ENCODE measurements at regions not wholly inside any gene's neighbourhood (a gene's known extent, or its start where the extent isn't known, plus 50 kb on each side); places are given as distances from the start of the nearest gene placed in this dataset.

- no peaks in the 10 kb centered on the region for H3K27me3 ChIP-seq (ENCODE audit: control insufficient read depth, insufficient read depth, low read length, poor library complexity, severe bottlenecking)
- Mint-ChIP-seq H3K27ac (no peak overlapping the region), H3K4me1 (peaks cover 5% of the 10 kb centered on the region), H3K27me3 (ENCODE audit: insufficient read depth) (no peaks in the 10 kb centered on the region), H3K9me3 (no peaks in the 10 kb centered on the region), H3K36me3 (ENCODE audit: low read depth) (no peaks in the 10 kb centered on the region), H3K4me3 (no peak overlapping the region)
- no peak overlapping the region for H3K4me3 ChIP-seq (ENCODE audit: low read length)
- no peaks in the 10 kb centered on the region for H3K4me1 ChIP-seq (ENCODE audit: control insufficient read depth, insufficient read depth, low read length)
- H3K9ac ChIP-seq (ENCODE audit: extremely low read depth, low read length, poor library complexity, severe bottlenecking): no peak overlapping the region
- no peak overlapping the region for H3K27ac ChIP-seq (ENCODE audit: low read depth, low read length)
- H3K36me3 ChIP-seq (ENCODE audit: control insufficient read depth, insufficient read depth, low read length): no peaks in the 10 kb centered on the region
- TF ChIP-seq CTCF (conservative IDR thresholded peaks at IDR 0.05): no peak
- no peak for DNase-seq
- 91 to 100% methylated on average over 2 to 3 of the region's 3 CpGs for WGBS, 2 experiments (ENCODE audit: insufficient coverage in 1 of 2, insufficient read length in 1 of 2)
- no peaks in the 10 kb centered on the region for H3K9me3 ChIP-seq (ENCODE audit: control insufficient read depth, low read length)
These were observed 151.8 kb upstream of the TMTC4 start for GRCh38 chr13:100826441-100826840.

DNA sequence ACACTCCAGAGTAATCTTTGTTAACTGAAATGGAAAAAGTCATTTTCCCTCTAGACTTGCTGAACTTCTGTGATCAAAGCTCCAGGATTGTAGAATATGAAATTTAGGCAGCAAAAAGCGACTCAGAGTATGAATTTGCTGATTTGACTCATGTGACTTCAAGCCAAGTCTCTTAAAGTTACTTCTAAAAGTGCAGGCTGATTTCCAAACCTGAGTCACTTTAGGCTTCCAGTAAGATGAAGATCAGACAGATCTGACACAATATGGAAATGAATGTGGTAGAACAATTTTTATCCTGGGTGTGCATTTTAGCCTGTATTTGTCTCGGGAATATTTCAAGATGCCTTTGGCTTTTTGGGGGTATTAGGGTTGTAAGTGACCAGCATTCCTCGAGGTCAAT, 151.0 kb upstream of the TMTC4 start:
- Mint-ChIP-seq H3K27ac (no peak overlapping the region), H3K4me3 (no peak overlapping the region), H3K27me3 (ENCODE audit: insufficient read depth) (no peaks in the 10 kb centered on the region), H3K4me1 (peaks cover 5% of the 10 kb centered on the region), H3K9me3 (no peaks in the 10 kb centered on the region), H3K36me3 (ENCODE audit: low read depth) (no peaks in the 10 kb centered on the region)
- no peak for DNase-seq
- no peaks in the 10 kb centered on the region for H3K4me1 ChIP-seq (ENCODE audit: control insufficient read depth, insufficient read depth, low read length)
- no peak overlapping the region for H3K9ac ChIP-seq (ENCODE audit: extremely low read depth, low read length, poor library complexity, severe bottlenecking)
- no peaks in the 10 kb centered on the region for H3K27me3 ChIP-seq (ENCODE audit: control insufficient read depth, insufficient read depth, low read length, poor library complexity, severe bottlenecking)
- WGBS, 2 experiments (ENCODE audit: insufficient coverage in 1 of 2, insufficient read length in 1 of 2): 91 to 93% methylated on average over 3 of the region's 3 CpGs
- no peak overlapping the region for H3K4me3 ChIP-seq (ENCODE audit: low read length)
- no peak for TF ChIP-seq CTCF (conservative IDR thresholded peaks at IDR 0.05)
- no peaks in the 10 kb centered on the region for H3K9me3 ChIP-seq (ENCODE audit: control insufficient read depth, low read length)
- no peaks in the 10 kb centered on the region for H3K36me3 ChIP-seq (ENCODE audit: control insufficient read depth, insufficient read depth, low read length)
- H3K27ac ChIP-seq (ENCODE audit: low read depth, low read length): no peak overlapping the region

DNA sequence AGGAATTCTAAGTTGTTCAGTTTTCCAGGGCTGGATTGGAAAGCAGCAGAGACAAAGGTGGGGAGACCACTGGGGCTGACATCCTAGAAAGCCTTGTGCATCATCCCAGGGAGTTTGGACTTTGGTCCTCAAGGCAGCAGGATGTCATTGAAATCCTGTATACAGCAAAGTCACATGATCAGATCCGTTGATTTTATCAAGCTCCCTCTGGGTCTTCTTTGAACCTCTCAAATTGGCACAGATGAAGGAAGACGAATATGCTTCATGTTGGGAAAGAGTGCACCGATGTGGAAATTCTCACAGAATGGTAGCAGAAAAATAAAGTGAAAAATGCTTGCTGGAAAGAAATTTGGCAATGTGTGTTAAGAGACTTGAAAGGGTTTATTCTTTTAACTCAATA, 149.8 kb upstream of the TMTC4 start:
- H3K9ac ChIP-seq (ENCODE audit: extremely low read depth, low read length, poor library complexity, severe bottlenecking): no peak overlapping the region
- H3K27ac Mint-ChIP-seq: no peak overlapping the region
- no peaks in the 10 kb centered on the region for H3K9me3 ChIP-seq (ENCODE audit: control insufficient read depth, low read length)
- no peak overlapping the region for H3K4me3 ChIP-seq (ENCODE audit: low read length)
- DNase-seq: no peak
- peaks cover 5% of the 10 kb centered on the region for H3K4me1 Mint-ChIP-seq
- H3K27me3 Mint-ChIP-seq (ENCODE audit: insufficient read depth): no peaks in the 10 kb centered on the region
- 83 to 91% methylated on average over 3 of the region's 3 CpGs for WGBS, 2 experiments (ENCODE audit: insufficient coverage in 1 of 2, insufficient read length in 1 of 2)
- no peak overlapping the region for H3K4me3 Mint-ChIP-seq
- TF ChIP-seq CTCF (conservative IDR thresholded peaks at IDR 0.05): no peak
- no peaks in the 10 kb centered on the region for H3K4me1 ChIP-seq (ENCODE audit: control insufficient read depth, insufficient read depth, low read length)
- H3K36me3 ChIP-seq (ENCODE audit: control insufficient read depth, insufficient read depth, low read length): no peaks in the 10 kb centered on the region
- no peaks in the 10 kb centered on the region for H3K36me3 Mint-ChIP-seq (ENCODE audit: low read depth)
- H3K9me3 Mint-ChIP-seq: no peaks in the 10 kb centered on the region
- H3K27ac ChIP-seq (ENCODE audit: low read depth, low read length): no peak overlapping the region
- no peaks in the 10 kb centered on the region for H3K27me3 ChIP-seq (ENCODE audit: control insufficient read depth, insufficient read depth, low read length, poor library complexity, severe bottlenecking)
